Prostate gland (tissue), 2 donors: ENCODE measurements at regions not wholly inside any gene's neighbourhood (a gene's known extent, or its start where the extent isn't known, plus 50 kb on each side); places are given as distances from the start of the nearest gene placed in this dataset.

Experiments
- CTCF ChIP-seq, 4 experiments: fragments of 200-600 bp in 2 of 4; fragments of 450-650 bp in 2 of 4; sonication (generic) in 2 of 4; IDR thresholded peaks; 1 replicate in 3 of 4; 2 replicates in 1 of 4; pipeline ENCODE4 v1.5.1; 2016 to 2019; ENCODE audit warnings: antibody characterized with exemption in 4 of 4, mild to moderate bottlenecking in 2 of 4, moderate library complexity in 2 of 4
- POLR2A ChIP-seq: fragments of 450-650 bp; IDR thresholded peaks from one replicate; pipeline ENCODE4 v1.6.1; 2016; ENCODE audit warnings: antibody characterized with exemption, mild to moderate bottlenecking
- POLR2AphosphoS5 ChIP-seq: sonication (generic); formaldehyde crosslinking; IDR thresholded peaks from one replicate; pipeline ENCODE4 v1.6.1; 2017; ENCODE audit warnings: antibody characterized with exemption

- TF ChIP-seq CTCF (IDR thresholded peaks at IDR 0.05) (no peak), POLR2AphosphoS5 (no peak), POLR2A (no peak)
These were observed 82.7 kb upstream of the EED start for GRCh38 chr11:86161837-86162236.
